T47D (cell line): ENCODE measurements at regions not wholly inside any gene's neighbourhood (a gene's known extent, or its start where the extent isn't known, plus 50 kb on each side); places are given as distances from the start of the nearest gene placed in this dataset.
"Not testable (repeated sequence)": the region's sequence is repeated elsewhere in the genome, so short reads cannot be mapped to it uniquely, and the experiment has no call there.

Source experiments
- DNase-seq, 2 experiments: peaks; one replicate each; pipeline versions ENCODE4 v3.0.0 to v3.0.0-alpha.2; 2011 to 2012; ENCODE audit warnings: low read depth in 1 of 2, low spot score in 1 of 2
- JUND ChIP-seq: IDR thresholded peaks from 2 replicates; pipeline ENCODE4 v1.6.1; 2012; ENCODE audit warnings: low read depth
- in situ Hi-C: cut with HindIII; loops from 2 replicates; pipeline ENCODE4 v1.10.0; 2016; ENCODE audit warnings: low sequenced_read_pairs, low pct_unique_long_range_greater_than_20kb

DNA sequence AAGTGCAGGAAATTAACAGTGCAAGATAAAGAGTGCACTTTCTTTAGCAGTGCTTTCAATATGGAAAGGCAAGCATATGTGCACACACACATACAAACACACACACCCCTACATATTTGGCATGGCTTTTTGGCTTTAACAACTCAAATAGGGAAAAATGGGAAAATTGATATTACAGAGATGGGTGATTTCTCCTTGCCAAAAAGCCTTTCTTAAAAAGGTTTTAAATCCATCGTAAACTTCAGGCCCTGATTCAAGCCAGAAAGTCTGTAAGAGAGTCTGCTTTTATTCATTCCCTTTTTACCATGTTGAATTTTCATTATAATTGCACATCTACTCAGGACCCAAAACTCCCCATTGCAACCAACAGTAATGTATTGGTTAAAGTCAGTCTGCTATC is 612.0 kb upstream of the ACTRT1 start:
- in situ Hi-C loops: no loop called here
- no peak for TF ChIP-seq JUND
- DNase-seq: no peak

- in situ Hi-C loops: no loop called here
Observed at GRCh38 chrX:128653524-128654060, 601.4 kb upstream of the ACTRT1 start.

GRCh38 chrX:128650326-128650725 is 598.1 kb upstream of the ACTRT1 start:
- no peak for TF ChIP-seq JUND
- in situ Hi-C loops: no loop called here
- no peak for DNase-seq

More at GRCh38 chrX:128653524-128654060, 601.4 kb upstream of the ACTRT1 start:
- no peak for DNase-seq
- TF ChIP-seq JUND: no peak

- in situ Hi-C loops: no loop called here
- no peak for TF ChIP-seq JUND
- no peak for DNase-seq
Observed at GRCh38 chrX:128634754-128635153, 582.6 kb upstream of the ACTRT1 start.

GRCh38 chrX:128623361-128623760 is 571.2 kb upstream of the ACTRT1 start:
- in situ Hi-C loops: no loop called here
- no peak for DNase-seq
- TF ChIP-seq JUND: no peak

DNA sequence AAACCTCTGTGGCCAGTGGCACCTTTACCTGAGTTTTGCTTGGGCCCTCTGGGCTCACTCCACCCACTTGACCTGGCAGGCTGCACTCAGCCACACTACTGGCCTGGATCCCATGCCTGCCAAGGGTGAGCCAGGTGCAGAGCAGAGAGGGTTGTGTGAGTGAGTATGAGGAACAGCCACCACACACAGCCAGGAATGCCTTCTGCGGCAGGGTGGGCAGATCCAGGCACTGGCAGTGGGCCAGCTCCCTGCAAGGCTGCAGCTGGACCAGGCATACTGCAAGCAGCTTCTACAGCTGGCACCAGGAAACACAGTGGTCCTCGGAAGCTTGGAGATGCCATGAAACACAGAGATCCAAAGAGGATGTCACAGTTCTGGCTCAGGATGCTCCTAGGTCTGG is 570.1 kb upstream of the ACTRT1 start:
- in situ Hi-C loops: no loop called here
- DNase-seq: no peak
- no peak for TF ChIP-seq JUND

DNA sequence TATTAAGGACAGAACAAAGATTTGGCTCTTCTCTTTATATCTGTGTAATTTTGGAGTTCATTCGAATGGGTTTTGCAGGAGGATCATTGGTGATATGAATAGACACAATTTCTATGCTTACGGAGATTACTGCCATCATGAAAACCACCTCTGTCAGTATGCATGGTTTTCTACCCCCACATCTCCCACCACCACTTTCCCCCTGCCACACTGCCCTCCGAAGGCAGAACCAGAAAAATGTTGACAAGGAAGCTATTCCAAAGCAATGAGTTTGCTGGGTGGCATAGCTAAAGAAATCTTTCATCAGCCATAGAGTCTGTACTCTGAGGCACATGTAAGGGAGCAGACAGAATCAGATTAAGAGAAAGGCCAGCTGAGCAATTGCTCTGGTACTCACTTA is 567.3 kb upstream of the ACTRT1 start:
- TF ChIP-seq JUND: no peak
- DNase-seq: no peak
- in situ Hi-C loops: no loop called here

- no peak for DNase-seq
- no peak for TF ChIP-seq JUND
- in situ Hi-C loops: no loop called here
Observed at GRCh38 chrX:128616933-128617332, 564.7 kb upstream of the ACTRT1 start.

GRCh38 chrX:128606817-128607216 is 554.6 kb upstream of the ACTRT1 start:
- in situ Hi-C loops: not testable (repeated sequence)

DNA sequence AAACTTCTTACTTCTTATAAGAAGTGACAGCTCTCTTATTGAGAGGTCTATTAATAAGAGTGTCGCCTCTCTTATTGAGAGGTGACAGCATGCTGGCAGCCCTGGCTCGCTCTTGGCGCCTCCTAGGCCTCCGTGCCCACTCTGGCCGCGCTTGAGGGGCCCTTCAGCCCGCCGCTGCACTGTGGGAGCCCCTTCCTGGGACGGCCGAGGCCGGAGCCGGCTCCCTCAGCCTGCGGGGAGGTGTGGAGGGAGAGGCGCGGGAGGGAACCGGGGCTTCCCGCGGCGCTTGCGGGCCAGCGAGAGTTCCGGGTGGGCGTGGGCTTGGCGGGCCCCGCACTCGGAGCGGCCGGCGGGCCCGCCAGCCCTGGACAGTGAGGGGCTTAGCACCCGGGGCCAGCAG is 554.2 kb upstream of the ACTRT1 start:
- in situ Hi-C loops, DNase-seq: not testable (repeated sequence)

More at GRCh38 chrX:128606817-128607216, 554.6 kb upstream of the ACTRT1 start:
- not testable (repeated sequence) for DNase-seq

DNA sequence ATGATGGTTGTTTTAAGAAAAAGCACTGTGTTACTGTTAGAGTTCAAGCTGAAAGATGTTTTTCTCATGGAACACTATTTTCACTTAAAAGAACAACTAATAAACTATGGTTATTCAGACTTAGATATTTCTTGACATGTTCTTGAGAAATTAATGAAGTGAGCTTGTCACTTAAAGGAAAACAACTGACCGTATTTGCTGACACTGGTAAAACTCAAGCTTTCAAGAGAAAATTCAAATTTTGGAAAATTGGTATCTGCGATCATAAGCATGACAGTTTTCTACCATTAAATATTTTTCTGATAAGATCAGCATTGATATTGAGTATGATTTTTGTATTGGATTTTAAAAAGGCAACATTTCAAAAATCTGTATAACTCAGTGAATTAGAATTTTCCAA is 549.5 kb upstream of the ACTRT1 start:
- no peak for DNase-seq
- in situ Hi-C loops: no loop called here
- TF ChIP-seq JUND: no peak

DNA sequence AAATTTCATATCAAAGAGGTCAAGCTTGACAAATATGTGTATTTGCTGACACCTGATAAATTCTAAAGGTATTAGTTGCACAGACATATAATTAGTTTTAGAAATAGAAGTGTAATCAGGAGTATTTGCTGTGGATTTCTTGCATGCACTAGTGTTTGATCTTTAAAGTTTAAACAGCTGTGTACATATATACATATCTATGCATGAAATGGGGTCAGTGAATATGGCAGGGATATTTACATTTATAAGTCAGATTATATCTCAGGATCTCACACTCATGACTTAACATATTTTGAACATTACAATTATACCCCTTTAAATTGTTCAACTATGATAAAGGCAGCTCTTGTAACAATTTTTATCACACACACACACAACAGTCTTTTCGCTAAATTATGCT is 547.4 kb upstream of the ACTRT1 start:
- in situ Hi-C loops: no loop called here
- DNase-seq: peak in 1 of 2 experiments; percentile 30
- no peak for TF ChIP-seq JUND

DNA sequence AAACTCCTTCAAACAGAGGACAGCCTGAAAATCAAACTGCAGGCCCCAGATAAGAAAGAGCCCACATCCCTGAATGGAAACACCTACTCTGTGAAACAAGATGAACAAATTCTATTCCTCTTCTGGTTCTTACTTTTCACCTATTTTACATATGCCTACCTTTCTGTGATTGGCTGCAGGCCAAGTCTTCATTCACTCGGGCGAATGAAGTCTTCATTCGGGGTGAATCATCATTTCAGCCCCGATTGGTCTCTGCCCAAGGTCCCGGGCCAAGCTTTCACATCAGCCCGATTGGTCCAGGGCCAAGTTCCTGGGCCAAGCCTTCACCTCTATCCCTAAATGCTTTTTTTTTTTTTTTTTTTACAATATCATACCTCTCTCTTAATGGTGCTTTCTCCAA is 529.8 kb upstream of the ACTRT1 start:
- TF ChIP-seq JUND: no peak

DNA sequence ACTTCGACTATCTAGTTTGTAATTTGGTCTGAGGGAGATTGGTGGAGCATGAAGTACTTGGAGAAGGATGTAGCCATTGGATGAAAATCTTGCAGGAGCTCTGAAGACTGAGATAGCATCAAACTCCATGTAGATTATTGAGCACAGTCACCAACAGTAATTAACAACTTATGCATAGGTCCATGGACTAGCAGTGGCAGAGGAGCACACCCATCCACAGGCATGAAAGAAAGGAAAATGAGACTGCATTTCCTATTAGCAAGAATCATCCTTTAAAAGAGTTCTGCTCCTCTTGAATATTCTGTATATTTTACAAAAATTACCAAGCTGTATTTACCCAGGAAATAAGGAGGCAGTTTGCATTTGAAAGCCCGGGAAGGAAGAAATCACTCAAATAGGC is 529.4 kb upstream of the ACTRT1 start:
- in situ Hi-C loops: no loop called here
- DNase-seq: no peak
- TF ChIP-seq JUND: no peak

More for the DNA sequence above, 529.8 kb upstream of the ACTRT1 start:
- no peak for DNase-seq
- in situ Hi-C loops: no loop called here
